Suppressor macrophage treated with lipopolysaccharide for 4 hours (primary cell): ENCODE measurements at regions not wholly inside any gene's neighbourhood (a gene's known extent, or its start where the extent isn't known, plus 50 kb on each side); places are given as distances from the start of the nearest gene placed in this dataset.
A peak's percentile ranks its signal among the peaks of the same experiment; 100 is the strongest.

ENCODE experiments used
- DNase-seq: peaks from one replicate; pipeline ENCODE4 v3.0.0-alpha.2; 2020

DNA sequence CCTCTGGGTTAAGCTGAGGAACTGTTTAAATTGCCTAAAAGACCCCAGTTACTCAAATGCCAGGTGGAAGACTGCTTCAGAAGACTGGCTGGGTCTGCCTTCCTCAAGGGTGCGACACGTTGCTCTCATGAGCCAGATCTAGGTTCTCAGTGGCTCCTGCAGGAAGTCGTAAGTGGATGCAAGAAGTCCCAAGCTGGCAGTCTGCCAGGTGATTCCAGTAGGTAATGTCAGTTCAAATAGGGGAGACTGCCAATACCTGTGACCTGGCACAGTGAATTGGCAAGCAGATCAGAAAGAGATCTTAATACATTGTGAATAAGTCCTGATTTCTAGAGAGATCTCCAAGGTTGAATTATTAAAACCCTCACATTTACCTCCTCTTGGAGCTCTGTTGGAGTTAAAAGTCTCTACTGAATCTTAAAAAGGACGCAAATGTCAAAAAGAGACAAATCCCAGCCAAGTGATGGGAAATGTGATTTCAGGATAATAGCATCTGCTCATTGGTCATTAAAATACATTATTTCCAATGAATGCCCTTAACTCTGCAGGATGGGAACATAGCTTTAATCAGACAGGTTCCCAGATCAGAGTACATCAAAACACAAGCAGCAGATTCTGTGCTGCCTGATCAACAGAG is 98.8 kb upstream of the FRMD6 start:
- no peak for DNase-seq

DNA sequence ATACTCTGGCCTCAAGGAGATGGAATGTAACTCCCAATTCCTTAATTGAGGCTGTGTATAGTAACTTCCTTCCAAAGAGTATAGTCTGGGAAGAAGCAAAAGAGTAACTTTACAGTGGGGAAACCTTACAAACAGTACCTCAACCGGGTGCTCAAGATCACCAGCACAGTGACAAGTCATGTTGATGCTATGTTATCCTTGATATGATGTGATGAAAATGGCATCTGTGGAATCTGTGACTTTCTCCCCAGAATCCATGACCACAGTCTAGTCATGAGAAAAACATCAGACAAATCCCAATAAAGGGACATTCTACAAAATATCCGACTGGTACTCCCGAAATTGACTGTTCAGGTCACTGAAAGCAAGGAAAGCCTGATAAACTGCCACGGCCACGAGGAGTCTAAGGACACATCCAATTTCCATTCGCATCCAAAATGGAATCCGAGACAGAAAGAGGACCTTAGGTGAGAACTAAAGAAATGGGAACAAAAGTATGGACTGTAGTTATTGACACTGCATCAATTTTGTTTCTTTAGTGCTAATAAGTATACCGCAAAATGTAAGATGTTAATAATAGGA is 97.3 kb upstream of the FRMD6 start:
- DNase-seq = no peak

DNA sequence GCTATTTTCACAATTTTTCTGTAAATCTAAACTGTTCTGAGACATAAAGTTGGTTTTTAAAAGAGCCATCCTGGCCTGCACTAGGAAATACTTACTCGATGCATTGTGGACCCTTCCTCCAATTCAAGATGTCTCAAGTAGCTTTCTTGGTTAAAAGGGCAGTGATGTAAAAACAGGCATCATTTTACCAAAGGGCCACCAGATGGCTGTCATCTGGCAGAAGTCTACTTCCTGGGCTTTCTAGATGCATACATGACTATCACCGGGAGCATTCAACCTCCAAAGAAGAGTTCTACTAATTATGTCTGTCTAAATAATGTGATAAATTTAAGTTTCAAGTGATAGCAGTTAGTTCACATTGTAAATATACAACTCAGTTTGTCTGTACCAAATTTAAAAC is 96.8 kb upstream of the FRMD6 start:
- DNase-seq = no peak

DNA sequence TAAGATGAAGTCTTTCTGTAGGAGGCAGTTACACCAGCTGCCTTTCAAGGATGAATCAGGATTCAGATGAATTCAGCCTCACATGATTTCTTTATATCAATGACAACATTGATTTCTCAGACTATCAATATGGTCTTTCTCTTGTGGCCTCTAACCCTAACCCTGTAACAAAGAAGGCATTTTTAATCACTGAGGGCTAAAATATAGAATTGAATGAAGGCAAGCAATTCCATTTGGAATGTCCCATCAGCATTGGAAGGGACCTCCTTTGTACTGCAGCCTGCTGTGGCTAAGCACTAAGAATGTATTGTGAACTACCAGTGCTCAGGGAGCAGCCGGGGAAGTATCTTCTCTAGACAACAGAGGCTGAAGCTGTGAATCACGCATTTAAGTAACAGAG is 90.6 kb upstream of the FRMD6 start:
- DNase-seq = no peak

GRCh38 chr14:51562816-51563215 is 88.9 kb upstream of the FRMD6 start:
- DNase-seq = no peak

DNA sequence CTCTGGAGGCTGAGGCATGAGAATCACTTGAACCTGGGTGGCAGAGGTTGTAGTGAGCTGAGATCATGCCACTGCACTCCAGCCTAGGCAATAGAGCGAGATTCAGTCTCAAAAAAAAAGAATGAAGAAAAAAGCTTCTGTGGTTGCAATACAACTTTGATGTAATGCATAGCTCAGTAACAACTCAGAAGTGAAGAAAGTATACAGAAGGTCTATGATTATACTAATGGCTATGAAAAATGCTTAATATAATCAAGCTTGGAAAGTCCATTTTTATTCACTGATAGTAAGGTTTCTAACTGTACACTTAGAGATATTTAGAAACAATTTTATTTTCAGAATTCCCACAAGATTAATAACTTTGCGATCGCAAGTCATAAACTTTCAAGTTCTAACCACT is 88.2 kb upstream of the FRMD6 start:
- DNase-seq = no peak

DNA sequence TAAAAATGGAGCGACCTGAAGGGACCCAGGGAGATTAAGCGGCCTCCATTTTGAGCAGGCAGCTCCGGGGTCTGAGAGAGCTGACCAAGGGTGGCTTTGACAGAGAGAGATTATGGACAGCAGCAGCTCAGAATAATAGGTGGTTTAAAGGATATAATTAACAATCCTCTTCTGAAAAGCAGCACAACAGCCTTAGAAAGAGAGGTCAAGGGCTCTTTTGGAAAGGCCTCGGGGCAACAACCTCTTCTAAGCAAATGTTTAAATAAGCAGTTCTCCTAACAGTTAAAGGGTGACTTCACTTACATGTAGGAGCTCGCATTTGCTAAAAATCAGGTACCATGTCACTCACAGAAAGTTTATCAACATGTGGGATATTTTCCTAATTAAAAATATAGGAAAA is 87.2 kb upstream of the FRMD6 start:
- DNase-seq = no peak

GRCh38 chr14:51564986-51565604 is 86.6 kb upstream of the FRMD6 start:
- no peak for DNase-seq

GRCh38 chr14:51566831-51567582 is 84.7 kb upstream of the FRMD6 start:
- no peak for DNase-seq

- DNase-seq = no peak
Observed at GRCh38 chr14:51568366-51568765, 83.3 kb upstream of the FRMD6 start.

DNA sequence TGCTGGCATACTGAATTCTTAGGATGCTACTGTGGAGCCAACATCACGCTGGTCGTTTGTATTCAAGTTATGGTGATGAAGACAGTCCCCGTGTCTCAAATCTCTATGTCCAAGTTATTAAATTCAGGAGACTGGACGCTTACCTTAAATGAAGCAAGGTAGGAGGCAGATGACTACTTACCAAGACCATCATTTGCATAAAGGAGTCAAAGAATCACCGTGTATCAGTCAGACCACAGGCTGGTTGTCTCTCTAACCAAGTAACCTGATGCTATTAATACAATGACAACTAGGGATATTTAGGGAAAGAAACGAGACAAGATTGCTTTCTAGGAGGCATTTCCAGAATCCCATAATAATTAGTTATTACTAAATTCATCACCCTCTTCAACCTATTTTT is 78.1 kb upstream of the FRMD6 start:
- DNase-seq = no peak

GRCh38 chr14:51574009-51574408 is 77.7 kb upstream of the FRMD6 start:
- no peak for DNase-seq

- no peak for DNase-seq
Observed at GRCh38 chr14:51575349-51576116, 76.2 kb upstream of the FRMD6 start.

GRCh38 chr14:51576117-51576430 is 75.6 kb upstream of the FRMD6 start:
- no peak for DNase-seq

DNA sequence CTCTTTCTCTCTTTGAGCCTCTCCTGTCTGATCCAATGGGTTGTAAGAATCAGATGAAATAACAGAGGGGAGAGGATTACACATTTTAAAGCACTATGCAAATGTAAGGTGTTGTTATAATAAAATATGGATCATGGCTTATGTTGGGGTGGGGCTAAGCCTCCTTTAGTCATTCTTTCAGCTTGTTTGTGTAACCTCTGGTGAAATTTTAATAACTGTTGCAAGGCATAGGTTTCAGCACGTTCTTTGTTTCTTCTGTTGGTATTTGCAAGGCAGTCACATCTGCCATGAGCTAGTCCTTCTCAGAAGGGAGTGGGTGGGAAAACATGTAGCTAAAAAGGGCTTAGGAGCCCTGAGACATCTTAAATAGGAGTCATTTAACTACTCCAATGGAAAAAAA is 74.8 kb upstream of the FRMD6 start:
- DNase-seq = no peak

GRCh38 chr14:51578853-51579252 is 72.9 kb upstream of the FRMD6 start:
- peak; percentile 2 for DNase-seq

DNA sequence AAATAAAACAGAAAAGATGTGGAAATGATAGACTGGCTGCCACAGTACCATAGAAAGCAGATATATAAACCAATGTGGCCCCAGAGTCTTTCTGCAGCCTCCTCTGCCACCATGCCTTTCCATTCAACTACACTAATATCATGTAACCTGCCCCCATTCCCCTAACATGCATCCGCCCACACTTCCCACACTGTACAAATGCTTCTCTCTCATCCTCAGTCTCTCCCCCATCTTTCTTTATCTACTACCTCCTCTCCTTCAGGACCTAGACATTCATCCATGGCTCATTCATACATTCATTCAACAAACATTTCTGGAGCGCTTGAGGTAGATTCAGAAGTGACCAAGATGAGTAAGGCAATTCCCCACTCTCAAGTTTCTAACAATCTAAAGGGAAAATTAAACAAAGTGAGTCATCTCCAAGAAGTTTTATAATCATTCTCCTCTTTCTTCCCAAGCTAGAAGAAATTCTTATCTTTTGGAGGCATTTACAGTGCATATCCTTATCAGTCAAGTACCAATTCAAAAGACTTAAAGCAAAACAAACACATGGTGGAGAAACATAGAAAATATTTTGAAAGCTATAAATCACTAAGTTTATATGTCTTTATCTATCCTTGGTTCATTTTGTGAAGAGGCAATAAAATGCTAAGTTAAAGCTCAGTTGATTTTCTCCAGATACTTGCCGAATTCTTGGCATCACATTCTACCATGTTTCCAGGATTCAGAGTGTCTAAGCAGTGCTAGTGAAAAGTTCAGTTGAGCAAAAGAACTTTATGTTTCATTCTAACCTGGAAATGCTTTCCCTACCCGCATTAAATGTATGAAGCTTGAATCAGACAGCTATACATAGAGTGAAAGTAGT is 70.5 kb upstream of the FRMD6 start:
- no peak for DNase-seq

DNA sequence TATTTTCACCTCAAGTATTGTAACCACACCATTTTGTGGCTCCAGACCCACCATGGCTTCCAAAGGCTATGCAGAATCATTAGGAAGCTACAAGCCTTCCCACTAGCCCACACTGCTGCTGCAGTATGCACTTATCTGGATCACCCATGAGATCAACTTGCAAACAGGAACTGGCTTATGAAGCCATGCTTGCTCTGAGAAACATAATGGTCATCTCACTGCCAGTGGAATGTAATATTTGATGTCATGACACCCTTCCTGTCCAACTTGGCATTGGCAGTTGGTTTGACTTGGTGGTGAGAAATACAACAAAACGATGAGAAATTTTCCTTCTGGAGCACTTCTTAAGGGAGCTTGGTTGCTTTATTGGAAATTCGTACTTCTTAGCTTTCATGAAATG is 69.3 kb upstream of the FRMD6 start:
- no peak for DNase-seq

DNA sequence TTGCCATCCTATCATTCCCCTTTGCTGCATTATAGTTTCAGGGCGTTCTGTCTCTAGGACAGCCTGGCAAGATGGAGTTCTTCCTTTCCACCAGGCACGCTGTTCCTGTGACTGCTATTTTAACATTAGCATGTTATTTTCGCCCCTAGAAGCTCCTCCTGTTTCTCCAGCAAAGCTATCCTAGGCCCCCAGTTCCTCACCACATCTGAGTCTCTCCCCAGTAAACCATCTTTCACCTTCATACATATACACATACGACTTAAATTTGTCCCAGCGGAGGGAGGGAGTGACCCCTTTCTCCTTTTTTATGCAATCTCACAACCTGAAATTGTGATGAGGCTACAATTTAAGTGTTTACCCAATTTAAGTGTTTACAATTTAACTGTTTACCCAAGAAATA is 66.7 kb upstream of the FRMD6 start:
- no peak for DNase-seq

GRCh38 chr14:51592836-51593235 is 58.9 kb upstream of the FRMD6 start:
- no peak for DNase-seq

GRCh38 chr14:51593397-51593796 is 58.3 kb upstream of the FRMD6 start:
- peak; percentile 10 for DNase-seq

- no peak for DNase-seq
Observed at GRCh38 chr14:51595881-51596455, 55.7 kb upstream of the FRMD6 start.
